ENCODE measurements at regions not wholly inside any gene's neighbourhood (a gene's known extent, or its start where the extent isn't known, plus 50 kb on each side); places are given as distances from the start of the nearest gene placed in this dataset.
"Not testable (repeated sequence)": the region's sequence is repeated elsewhere in the genome, so short reads cannot be mapped to it uniquely, and the experiment has no call there.

DNA sequence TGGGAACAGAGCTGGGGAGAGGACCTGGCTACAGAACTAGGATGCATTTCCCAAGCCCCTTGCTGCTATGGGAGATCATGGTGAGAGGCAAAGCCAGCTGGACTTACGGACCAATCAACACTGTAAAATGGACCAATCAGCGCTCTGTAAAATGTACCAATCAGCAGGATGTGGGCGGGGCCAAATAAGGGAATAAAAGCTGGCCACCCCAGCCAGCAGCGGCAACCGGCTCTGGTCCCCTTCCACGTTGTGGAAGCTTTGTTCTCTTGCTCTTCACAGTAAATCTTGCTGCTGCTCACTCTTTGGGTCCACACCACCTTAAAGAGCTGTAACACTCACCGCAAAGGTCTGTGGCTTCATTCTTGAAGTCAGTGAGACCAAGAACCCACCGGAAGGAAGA is 133.2 kb upstream of the AFDN start:
- TF ChIP-seq, protein P1, sequence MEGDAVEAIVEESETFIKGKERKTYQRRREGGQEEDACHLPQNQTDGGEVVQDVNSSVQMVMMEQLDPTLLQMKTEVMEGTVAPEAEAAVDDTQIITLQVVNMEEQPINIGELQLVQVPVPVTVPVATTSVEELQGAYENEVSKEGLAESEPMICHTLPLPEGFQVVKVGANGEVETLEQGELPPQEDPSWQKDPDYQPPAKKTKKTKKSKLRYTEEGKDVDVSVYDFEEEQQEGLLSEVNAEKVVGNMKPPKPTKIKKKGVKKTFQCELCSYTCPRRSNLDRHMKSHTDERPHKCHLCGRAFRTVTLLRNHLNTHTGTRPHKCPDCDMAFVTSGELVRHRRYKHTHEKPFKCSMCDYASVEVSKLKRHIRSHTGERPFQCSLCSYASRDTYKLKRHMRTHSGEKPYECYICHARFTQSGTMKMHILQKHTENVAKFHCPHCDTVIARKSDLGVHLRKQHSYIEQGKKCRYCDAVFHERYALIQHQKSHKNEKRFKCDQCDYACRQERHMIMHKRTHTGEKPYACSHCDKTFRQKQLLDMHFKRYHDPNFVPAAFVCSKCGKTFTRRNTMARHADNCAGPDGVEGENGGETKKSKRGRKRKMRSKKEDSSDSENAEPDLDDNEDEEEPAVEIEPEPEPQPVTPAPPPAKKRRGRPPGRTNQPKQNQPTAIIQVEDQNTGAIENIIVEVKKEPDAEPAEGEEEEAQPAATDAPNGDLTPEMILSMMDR (conservative IDR thresholded peaks at IDR 0.05) = not testable (repeated sequence)
- not testable (repeated sequence) for TF ChIP-seq EZH2 (IDR thresholded peaks at IDR 0.05; ENCODE audit: low read depth)
